Endodermal cell (in vitro differentiated cells): ENCODE measurements at regions not wholly inside any gene's neighbourhood (a gene's known extent, or its start where the extent isn't known, plus 50 kb on each side); places are given as distances from the start of the nearest gene placed in this dataset.

Experiments used
- DNase-seq: peaks from one replicate; pipeline ENCODE4 v3.0.0-alpha.2; 2017
- H3K27ac ChIP-seq: 2 replicates; pipeline ENCODE4 v1.5.1; 2013; ENCODE audit warnings: mild to moderate bottlenecking, low read depth, low read length, moderate library complexity
- H3K27me3 ChIP-seq: 2 replicates; pipeline ENCODE4 v1.6.1; 2013; ENCODE audit warnings: mild to moderate bottlenecking, low read length, moderate library complexity; ENCODE audit not compliant: insufficient read depth, control insufficient read depth, poor library complexity, severe bottlenecking
- H3K36me3 ChIP-seq: 2 replicates; pipeline ENCODE4 v1.7.0; 2013; ENCODE audit warnings: mild to moderate bottlenecking, low read length, moderate library complexity; ENCODE audit not compliant: control insufficient read depth, insufficient read depth
- H3K4me1 ChIP-seq: one replicate; pipeline ENCODE4 v1.7.0; 2013; ENCODE audit warnings: low read length; ENCODE audit not compliant: control insufficient read depth, insufficient read depth
- H3K4me3 ChIP-seq: 2 replicates; pipeline ENCODE4 v1.5.1; 2013; ENCODE audit warnings: mild to moderate bottlenecking, low read length, moderate library complexity
- H3K9ac ChIP-seq: 2 replicates; pipeline ENCODE4 v1.6.1; 2013; ENCODE audit warnings: mild to moderate bottlenecking, low read length, moderate library complexity; ENCODE audit not compliant: poor library complexity, severe bottlenecking; ENCODE audit errors: extremely low read depth
- H3K9me3 ChIP-seq: 2 replicates; pipeline ENCODE4 v1.6.1; 2013; ENCODE audit warnings: mild to moderate bottlenecking, low read length, moderate library complexity; ENCODE audit not compliant: control insufficient read depth
- H3K27ac Mint-ChIP-seq: 2 replicates; pipeline ENCODE4 v1.8.0; 2020; ENCODE audit warnings: mixed read lengths
- H3K27me3 Mint-ChIP-seq: 2 replicates; pipeline ENCODE4 v1.8.0; 2021; ENCODE audit warnings: mild to moderate bottlenecking, mixed read lengths; ENCODE audit not compliant: insufficient read depth
- H3K36me3 Mint-ChIP-seq: 2 replicates; pipeline ENCODE4 v1.8.0; 2020; ENCODE audit warnings: low read depth, mixed read lengths
- H3K4me1 Mint-ChIP-seq: 2 replicates; pipeline ENCODE4 v1.8.0; 2020; ENCODE audit warnings: mixed read lengths
- H3K4me3 Mint-ChIP-seq: 2 replicates; pipeline ENCODE4 v1.8.0; 2020; ENCODE audit warnings: mild to moderate bottlenecking, moderate library complexity, mixed read lengths
- H3K9me3 Mint-ChIP-seq: 2 replicates; pipeline ENCODE4 v1.8.0; 2020; ENCODE audit warnings: mild to moderate bottlenecking, mixed read lengths
- WGBS, 2 experiments: methylation state at CpG; one replicate each; pipeline versions ENCODE4 v1.1.5 to v1.1.7; 2013; ENCODE audit warnings: missing lambda C conversion rate in 2 of 2, mixed read lengths in 1 of 2; ENCODE audit not compliant: insufficient coverage in 1 of 2, insufficient read length in 1 of 2; 5-methylcytosine and 5-hydroxymethylcytosine counted together
- TF ChIP-seq, protein P1 (sequence below): fragments of 200-600 bp; sonication (generic); conservative IDR thresholded peaks from 2 replicates; pipeline ENCODE4 v1.5.0; 2021; ENCODE audit warnings: antibody characterized with exemption, mild to moderate bottlenecking

DNA sequence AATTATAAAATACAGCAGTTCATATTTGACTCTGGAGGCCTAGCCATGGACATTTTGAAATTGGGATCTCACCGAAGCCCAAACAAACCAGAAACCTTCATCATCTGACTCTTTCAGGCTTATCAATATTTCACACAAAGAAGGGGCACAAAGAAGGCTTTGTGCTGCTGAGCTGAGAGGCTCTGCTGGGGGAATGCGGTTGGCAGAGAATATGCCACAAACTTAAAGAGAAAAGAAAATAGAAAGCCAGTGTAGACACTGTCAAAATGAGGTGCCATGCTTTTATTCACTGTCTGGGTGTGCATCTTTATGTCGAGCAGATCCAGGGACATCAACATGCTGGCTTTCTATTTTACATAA, 162.6 kb downstream of the QPCT start:
- Histone ChIP-seq H3K4me3 (no peak overlapping the region), H3K36me3 (no peaks in the 10 kb centered on the region), H3K27ac (peak overlapping the region; percentile 83), H3K4me1 (no peaks in the 10 kb centered on the region), H3K9me3 (no peaks in the 10 kb centered on the region), H3K9ac (no peak overlapping the region), H3K27me3 (no peaks in the 10 kb centered on the region)
- WGBS, 2 experiments = 65 to 90% methylated on average over 2 to 3 of the region's 3 CpGs
- Mint-ChIP-seq H3K4me1 (peaks cover 24% of the 10 kb centered on the region), H3K27ac (no peak overlapping the region), H3K27me3 (no peaks in the 10 kb centered on the region), H3K9me3 (no peaks in the 10 kb centered on the region), H3K4me3 (no peak overlapping the region), H3K36me3 (no peaks in the 10 kb centered on the region)
- TF ChIP-seq, protein P1, sequence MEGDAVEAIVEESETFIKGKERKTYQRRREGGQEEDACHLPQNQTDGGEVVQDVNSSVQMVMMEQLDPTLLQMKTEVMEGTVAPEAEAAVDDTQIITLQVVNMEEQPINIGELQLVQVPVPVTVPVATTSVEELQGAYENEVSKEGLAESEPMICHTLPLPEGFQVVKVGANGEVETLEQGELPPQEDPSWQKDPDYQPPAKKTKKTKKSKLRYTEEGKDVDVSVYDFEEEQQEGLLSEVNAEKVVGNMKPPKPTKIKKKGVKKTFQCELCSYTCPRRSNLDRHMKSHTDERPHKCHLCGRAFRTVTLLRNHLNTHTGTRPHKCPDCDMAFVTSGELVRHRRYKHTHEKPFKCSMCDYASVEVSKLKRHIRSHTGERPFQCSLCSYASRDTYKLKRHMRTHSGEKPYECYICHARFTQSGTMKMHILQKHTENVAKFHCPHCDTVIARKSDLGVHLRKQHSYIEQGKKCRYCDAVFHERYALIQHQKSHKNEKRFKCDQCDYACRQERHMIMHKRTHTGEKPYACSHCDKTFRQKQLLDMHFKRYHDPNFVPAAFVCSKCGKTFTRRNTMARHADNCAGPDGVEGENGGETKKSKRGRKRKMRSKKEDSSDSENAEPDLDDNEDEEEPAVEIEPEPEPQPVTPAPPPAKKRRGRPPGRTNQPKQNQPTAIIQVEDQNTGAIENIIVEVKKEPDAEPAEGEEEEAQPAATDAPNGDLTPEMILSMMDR = no peak
- DNase-seq = no peak

GRCh38 chr2:37507703-37508102, 163.3 kb downstream of the QPCT start:
- Mint-ChIP-seq H3K4me3 (no peak overlapping the region), H3K27ac (no peak overlapping the region), H3K27me3 (no peaks in the 10 kb centered on the region), H3K9me3 (no peaks in the 10 kb centered on the region), H3K36me3 (no peaks in the 10 kb centered on the region), H3K4me1 (peaks cover 24% of the 10 kb centered on the region)
- WGBS, 2 experiments = 95 to 100% methylated on average over 2 to 6 of the region's 6 CpGs
- Histone ChIP-seq H3K9ac (no peak overlapping the region), H3K4me3 (no peak overlapping the region), H3K27me3 (no peaks in the 10 kb centered on the region), H3K9me3 (no peaks in the 10 kb centered on the region), H3K4me1 (no peaks in the 10 kb centered on the region), H3K36me3 (no peaks in the 10 kb centered on the region), H3K27ac (no peak overlapping the region)
- TF ChIP-seq, protein P1 = no peak
- DNase-seq = no peak

DNA sequence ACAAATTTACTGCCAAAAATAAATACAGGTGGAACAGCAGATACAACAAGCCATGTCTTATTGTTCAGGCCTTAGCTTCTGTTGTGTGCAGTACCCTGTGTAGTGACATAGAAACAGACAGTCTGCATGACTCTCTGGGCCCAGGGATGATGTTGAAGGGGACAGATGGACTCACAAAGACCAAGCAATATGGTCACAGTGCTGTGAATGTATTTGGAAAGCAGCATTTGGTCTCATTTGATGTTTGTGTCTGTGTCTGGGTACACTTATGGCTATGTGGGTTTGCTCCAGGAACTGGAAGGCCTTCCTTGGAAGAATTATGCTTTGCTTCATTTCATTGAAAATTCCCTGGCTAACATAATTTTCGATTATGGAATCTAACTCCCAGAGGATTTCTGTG, 158.5 kb downstream of the CDC42EP3 start:
- WGBS, 2 experiments = 88% methylated on average over 1 of the region's 1 CpG; no CpG with 5 or more reads in 1 of the 2 experiments
- H3K9ac ChIP-seq = no peak overlapping the region
- no peaks in the 10 kb centered on the region for H3K4me1 ChIP-seq
- no peaks in the 10 kb centered on the region for H3K9me3 ChIP-seq
- Mint-ChIP-seq H3K27ac (no peak overlapping the region), H3K4me3 (no peak overlapping the region), H3K36me3 (no peaks in the 10 kb centered on the region), H3K27me3 (no peaks in the 10 kb centered on the region), H3K9me3 (peaks cover 5% of the 10 kb centered on the region), H3K4me1 (no peaks in the 10 kb centered on the region)
- no peak for DNase-seq
- no peaks in the 10 kb centered on the region for H3K36me3 ChIP-seq
- H3K4me3 ChIP-seq = no peak overlapping the region
- TF ChIP-seq, protein P1 = no peak
- no peaks in the 10 kb centered on the region for H3K27me3 ChIP-seq
- no peak overlapping the region for H3K27ac ChIP-seq
